ENCODE measurements at regions not wholly inside any gene's neighbourhood (a gene's known extent, or its start where the extent isn't known, plus 50 kb on each side); places are given as distances from the start of the nearest gene placed in this dataset.

DNA sequence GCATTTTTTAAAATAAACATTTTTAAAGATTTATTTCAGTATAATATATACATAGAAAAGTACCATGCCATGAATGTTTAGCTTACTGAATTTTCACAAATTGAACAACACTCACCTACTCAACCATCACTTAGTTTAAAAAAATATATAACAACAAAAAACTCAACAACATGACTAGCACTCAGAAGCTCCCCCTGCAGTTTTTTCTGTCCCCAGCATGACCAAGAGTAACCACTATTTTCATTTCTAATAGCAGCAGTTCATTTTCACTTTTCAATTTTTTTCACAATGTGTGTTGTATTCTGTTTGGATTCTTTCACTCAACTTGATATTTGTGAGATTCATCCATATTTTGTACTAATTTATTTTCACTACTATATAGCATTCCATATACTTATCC, 162.3 kb upstream of the POGK start (continued):
- TF ChIP-seq, protein P1, sequence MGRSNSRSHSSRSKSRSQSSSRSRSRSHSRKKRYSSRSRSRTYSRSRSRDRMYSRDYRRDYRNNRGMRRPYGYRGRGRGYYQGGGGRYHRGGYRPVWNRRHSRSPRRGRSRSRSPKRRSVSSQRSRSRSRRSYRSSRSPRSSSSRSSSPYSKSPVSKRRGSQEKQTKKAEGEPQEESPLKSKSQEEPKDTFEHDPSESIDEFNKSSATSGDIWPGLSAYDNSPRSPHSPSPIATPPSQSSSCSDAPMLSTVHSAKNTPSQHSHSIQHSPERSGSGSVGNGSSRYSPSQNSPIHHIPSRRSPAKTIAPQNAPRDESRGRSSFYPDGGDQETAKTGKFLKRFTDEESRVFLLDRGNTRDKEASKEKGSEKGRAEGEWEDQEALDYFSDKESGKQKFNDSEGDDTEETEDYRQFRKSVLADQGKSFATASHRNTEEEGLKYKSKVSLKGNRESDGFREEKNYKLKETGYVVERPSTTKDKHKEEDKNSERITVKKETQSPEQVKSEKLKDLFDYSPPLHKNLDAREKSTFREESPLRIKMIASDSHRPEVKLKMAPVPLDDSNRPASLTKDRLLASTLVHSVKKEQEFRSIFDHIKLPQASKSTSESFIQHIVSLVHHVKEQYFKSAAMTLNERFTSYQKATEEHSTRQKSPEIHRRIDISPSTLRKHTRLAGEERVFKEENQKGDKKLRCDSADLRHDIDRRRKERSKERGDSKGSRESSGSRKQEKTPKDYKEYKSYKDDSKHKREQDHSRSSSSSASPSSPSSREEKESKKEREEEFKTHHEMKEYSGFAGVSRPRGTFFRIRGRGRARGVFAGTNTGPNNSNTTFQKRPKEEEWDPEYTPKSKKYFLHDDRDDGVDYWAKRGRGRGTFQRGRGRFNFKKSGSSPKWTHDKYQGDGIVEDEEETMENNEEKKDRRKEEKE (IDR thresholded peaks at IDR 0.05) = no peak
- TF ChIP-seq ZEB1 (IDR thresholded peaks at IDR 0.05; ENCODE audit: insufficient replicate concordance, low read depth) = no peak
- TF ChIP-seq, protein P2, sequence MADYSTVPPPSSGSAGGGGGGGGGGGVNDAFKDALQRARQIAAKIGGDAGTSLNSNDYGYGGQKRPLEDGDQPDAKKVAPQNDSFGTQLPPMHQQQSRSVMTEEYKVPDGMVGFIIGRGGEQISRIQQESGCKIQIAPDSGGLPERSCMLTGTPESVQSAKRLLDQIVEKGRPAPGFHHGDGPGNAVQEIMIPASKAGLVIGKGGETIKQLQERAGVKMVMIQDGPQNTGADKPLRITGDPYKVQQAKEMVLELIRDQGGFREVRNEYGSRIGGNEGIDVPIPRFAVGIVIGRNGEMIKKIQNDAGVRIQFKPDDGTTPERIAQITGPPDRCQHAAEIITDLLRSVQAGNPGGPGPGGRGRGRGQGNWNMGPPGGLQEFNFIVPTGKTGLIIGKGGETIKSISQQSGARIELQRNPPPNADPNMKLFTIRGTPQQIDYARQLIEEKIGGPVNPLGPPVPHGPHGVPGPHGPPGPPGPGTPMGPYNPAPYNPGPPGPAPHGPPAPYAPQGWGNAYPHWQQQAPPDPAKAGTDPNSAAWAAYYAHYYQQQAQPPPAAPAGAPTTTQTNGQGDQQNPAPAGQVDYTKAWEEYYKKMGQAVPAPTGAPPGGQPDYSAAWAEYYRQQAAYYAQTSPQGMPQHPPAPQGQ (CRISPR knock-in tag; IDR thresholded peaks at IDR 0.05; ENCODE audit: borderline replicate concordance) = no peak
- TF ChIP-seq, protein P3, sequence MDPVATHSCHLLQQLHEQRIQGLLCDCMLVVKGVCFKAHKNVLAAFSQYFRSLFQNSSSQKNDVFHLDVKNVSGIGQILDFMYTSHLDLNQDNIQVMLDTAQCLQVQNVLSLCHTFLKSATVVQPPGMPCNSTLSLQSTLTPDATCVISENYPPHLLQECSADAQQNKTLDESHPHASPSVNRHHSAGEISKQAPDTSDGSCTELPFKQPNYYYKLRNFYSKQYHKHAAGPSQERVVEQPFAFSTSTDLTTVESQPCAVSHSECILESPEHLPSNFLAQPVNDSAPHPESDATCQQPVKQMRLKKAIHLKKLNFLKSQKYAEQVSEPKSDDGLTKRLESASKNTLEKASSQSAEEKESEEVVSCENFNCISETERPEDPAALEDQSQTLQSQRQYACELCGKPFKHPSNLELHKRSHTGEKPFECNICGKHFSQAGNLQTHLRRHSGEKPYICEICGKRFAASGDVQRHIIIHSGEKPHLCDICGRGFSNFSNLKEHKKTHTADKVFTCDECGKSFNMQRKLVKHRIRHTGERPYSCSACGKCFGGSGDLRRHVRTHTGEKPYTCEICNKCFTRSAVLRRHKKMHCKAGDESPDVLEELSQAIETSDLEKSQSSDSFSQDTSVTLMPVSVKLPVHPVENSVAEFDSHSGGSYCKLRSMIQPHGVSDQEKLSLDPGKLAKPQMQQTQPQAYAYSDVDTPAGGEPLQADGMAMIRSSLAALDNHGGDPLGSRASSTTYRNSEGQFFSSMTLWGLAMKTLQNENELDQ (CRISPR knock-in tag; IDR thresholded peaks at IDR 0.05; ENCODE audit: borderline replicate concordance) = no peak
- no peak for TF ChIP-seq ZNF337 (CRISPR knock-in tag; IDR thresholded peaks at IDR 0.05; ENCODE audit: borderline replicate concordance, low read depth)
- no peak for TF ChIP-seq ZNF773 (CRISPR knock-in tag; IDR thresholded peaks at IDR 0.05; ENCODE audit: borderline replicate concordance)

Data from HepG2 (cell line).